GM13976 (cell line): ENCODE measurements at regions not wholly inside any gene's neighbourhood (a gene's known extent, or its start where the extent isn't known, plus 50 kb on each side); places are given as distances from the start of the nearest gene placed in this dataset.

Experiments used
- DNase-seq: peaks from one replicate; pipeline ENCODE4 v3.0.0; 2012; ENCODE audit warnings: low spot score
- in situ Hi-C: fragments of 300-500 bp; cut with MboI; formaldehyde crosslinking; loops from one replicate; pipeline ENCODE4 v1.12.0; 2022; ENCODE audit warnings: low sequenced_read_pairs, mixed read lengths, inconsistent platforms; ENCODE audit not compliant: unreplicated experiment
- TF ChIP-seq, protein P1 (sequence below): IDR thresholded peaks from 2 replicates; pipeline ENCODE4 v1.5.1; 2012; ENCODE audit warnings: borderline replicate concordance, mild to moderate bottlenecking; ENCODE audit not compliant: insufficient read depth; ENCODE audit errors: extremely low read depth, missing control alignments, control extremely low read depth

- TF ChIP-seq, protein P1, sequence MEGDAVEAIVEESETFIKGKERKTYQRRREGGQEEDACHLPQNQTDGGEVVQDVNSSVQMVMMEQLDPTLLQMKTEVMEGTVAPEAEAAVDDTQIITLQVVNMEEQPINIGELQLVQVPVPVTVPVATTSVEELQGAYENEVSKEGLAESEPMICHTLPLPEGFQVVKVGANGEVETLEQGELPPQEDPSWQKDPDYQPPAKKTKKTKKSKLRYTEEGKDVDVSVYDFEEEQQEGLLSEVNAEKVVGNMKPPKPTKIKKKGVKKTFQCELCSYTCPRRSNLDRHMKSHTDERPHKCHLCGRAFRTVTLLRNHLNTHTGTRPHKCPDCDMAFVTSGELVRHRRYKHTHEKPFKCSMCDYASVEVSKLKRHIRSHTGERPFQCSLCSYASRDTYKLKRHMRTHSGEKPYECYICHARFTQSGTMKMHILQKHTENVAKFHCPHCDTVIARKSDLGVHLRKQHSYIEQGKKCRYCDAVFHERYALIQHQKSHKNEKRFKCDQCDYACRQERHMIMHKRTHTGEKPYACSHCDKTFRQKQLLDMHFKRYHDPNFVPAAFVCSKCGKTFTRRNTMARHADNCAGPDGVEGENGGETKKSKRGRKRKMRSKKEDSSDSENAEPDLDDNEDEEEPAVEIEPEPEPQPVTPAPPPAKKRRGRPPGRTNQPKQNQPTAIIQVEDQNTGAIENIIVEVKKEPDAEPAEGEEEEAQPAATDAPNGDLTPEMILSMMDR: no peak
- in situ Hi-C loops: no loop called here
- DNase-seq: no peak
These were observed 964.6 kb downstream of the HACE1 start for GRCh38 chr6:103895136-103895535.

GRCh38 chr6:103893141-103893581, 966.6 kb downstream of the HACE1 start:
- DNase-seq: no peak
- in situ Hi-C loops: no loop called here
- TF ChIP-seq, protein P1: no peak

DNA sequence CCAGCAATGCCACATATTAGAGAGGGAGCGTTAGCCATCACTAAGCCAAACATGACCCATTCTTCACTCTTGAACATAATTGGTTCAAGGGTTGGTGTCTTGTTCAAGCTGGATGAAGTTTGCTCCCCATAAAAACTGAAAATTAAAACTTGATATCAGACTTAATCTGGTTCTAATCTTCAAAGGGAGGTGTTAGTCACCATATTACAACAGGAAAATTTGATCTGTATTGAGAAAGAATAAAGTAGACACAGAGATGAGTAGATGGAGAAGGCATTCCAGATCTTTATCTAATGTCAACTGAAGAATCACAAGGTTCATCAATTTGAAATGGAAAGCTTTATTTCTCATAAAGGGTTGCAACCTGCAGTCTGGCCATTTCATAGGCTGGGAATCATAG, 972.8 kb downstream of the HACE1 start:
- DNase-seq: no peak
- TF ChIP-seq, protein P1: no peak
- in situ Hi-C loops: no loop called here

DNA sequence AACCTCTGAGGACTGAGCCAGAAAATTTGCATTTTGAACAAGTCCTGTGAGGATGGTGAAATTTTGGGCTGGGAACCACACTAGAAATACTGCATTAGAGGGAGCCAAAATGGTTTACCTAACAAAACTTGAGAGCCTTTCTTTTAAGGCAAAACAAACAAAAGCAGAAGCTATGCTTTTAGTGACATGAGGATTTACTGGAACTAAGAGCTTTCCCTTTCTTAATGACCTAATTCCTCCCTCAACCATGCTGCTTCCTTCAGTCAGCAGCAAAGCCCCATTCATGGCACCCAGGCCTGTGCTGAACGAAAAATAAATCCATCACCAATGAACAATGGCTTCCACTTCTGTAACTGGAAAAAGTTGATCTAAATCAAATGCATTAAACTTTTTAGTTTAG, 974.3 kb downstream of the HACE1 start:
- no peak for DNase-seq
- in situ Hi-C loops: no loop called here
- TF ChIP-seq, protein P1: no peak

- in situ Hi-C loops: no loop called here
- TF ChIP-seq, protein P1: no peak
- DNase-seq: no peak
These were observed 979.9 kb downstream of the HACE1 start for GRCh38 chr6:103879800-103880199.

DNA sequence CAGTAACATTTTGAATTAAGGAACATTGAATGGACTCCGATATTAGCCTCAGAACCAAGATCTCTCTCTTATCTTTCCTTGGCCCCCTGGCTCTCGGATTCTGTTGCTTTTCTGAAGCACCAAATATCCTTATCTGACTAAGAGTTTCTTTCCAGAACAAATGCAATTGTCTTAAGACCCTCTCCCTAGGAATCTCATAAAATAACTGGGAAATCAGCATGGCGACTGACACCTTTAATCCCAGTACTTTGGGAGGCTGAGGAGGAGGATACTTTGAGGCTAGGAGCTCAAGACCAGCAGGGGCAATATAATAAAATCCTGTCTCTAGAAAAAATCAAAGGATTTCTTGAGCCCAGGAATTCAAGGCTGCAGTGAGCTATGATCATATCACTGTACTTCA, 984.5 kb downstream of the HACE1 start:
- DNase-seq: no peak
- TF ChIP-seq, protein P1: no peak
- in situ Hi-C loops: no loop called here

- in situ Hi-C loops: no loop called here
- no peak for DNase-seq
- TF ChIP-seq, protein P1: no peak
These were observed 985.1 kb downstream of the HACE1 start for GRCh38 chr6:103874575-103874974.
